Caco-2 (cell line): ENCODE measurements at regions not wholly inside any gene's neighbourhood (a gene's known extent, or its start where the extent isn't known, plus 50 kb on each side); places are given as distances from the start of the nearest gene placed in this dataset.

Source experiments
- BruUV-seq: library from RNA; stranded (reverse); fragments of 400-500 nt; replicated peaks from 2 replicates; lab custom pipeline; 2021; lab: Mats Ljungman, UMichigan
- CTCF ChIA-PET: fragments of 300-600 bp; sonication (Branson Sonifier 250); formaldehyde crosslinking; loops from one replicate; lab custom pipeline; 2022; ENCODE audit warnings: antibody characterized with exemption; lab: Charles Lee
- POLR2A ChIA-PET: fragments of 300-600 bp; sonication (Branson Sonifier 250); formaldehyde crosslinking; loops from one replicate; lab custom pipeline; 2022; ENCODE audit warnings: antibody characterized with exemption; lab: Charles Lee
- DNase-seq, 2 experiments: peaks; one replicate each; pipeline versions ENCODE4 v3.0.0 to v3.0.0-alpha.2; 2020 to 2022
- H3K27me3 ChIP-seq: replicated peaks from 2 replicates; pipeline ENCODE4 v1.6.0; 2011; ENCODE audit warnings: low read length; ENCODE audit not compliant: control insufficient read depth, insufficient read depth
- H3K36me3 ChIP-seq: 2 replicates; pipeline ENCODE4 v1.5.1; 2011; ENCODE audit warnings: low read length; ENCODE audit not compliant: control insufficient read depth, insufficient read depth
- H3K4me1 ChIP-seq: fragments of 250-450 bp; sonication (Bioruptor Pico); 2 replicates; pipeline ENCODE4 v1.5.1; 2020; ENCODE audit warnings: mild to moderate bottlenecking
- H3K4me3 ChIP-seq: 2 replicates; pipeline ENCODE4 v1.5.1; 2011; ENCODE audit warnings: low read depth, mild to moderate bottlenecking, control low read depth, low read length
- H3K9me3 ChIP-seq: fragments of 250-450 bp; sonication (Bioruptor Pico); 2 replicates; pipeline ENCODE4 v1.5.1; 2020; ENCODE audit warnings: mild to moderate bottlenecking, moderate library complexity
- H3K27ac Mint-ChIP-seq: one replicate; pipeline ENCODE4 v1.8.0; 2022; ENCODE audit warnings: mixed read lengths; ENCODE audit not compliant: unreplicated experiment
- H3K27me3 Mint-ChIP-seq: one replicate; pipeline ENCODE4 v1.8.0; 2022; ENCODE audit warnings: mixed read lengths; ENCODE audit not compliant: insufficient read depth, unreplicated experiment
- H3K36me3 Mint-ChIP-seq: one replicate; pipeline ENCODE4 v1.8.0; 2022; ENCODE audit warnings: mild to moderate bottlenecking, mixed read lengths; ENCODE audit not compliant: insufficient read depth, unreplicated experiment
- H3K4me1 Mint-ChIP-seq: one replicate; pipeline ENCODE4 v1.8.0; 2022; ENCODE audit warnings: low read depth, mixed read lengths; ENCODE audit not compliant: unreplicated experiment
- H3K4me3 Mint-ChIP-seq: one replicate; pipeline ENCODE4 v1.8.0; 2022; ENCODE audit warnings: mild to moderate bottlenecking, moderate library complexity, mixed read lengths; ENCODE audit not compliant: unreplicated experiment
- H3K9me3 Mint-ChIP-seq: one replicate; pipeline ENCODE4 v1.8.0; 2022; ENCODE audit warnings: mixed read lengths; ENCODE audit not compliant: unreplicated experiment
- CTCF ChIP-seq, 2 experiments: fragments of 200-600 bp in 1 of 2; IDR thresholded peaks; 1 replicate in 1 of 2; 2 replicates in 1 of 2; pipeline versions ENCODE4 v1.5.1 to v1.8.0; 2011 to 2022; ENCODE audit warnings: antibody characterized with exemption in 1 of 2, control low read depth in 1 of 2, inconsistent platforms in 1 of 2, low read depth in 1 of 2, low read length in 1 of 2, mild to moderate bottlenecking in 1 of 2, moderate library complexity in 1 of 2; ENCODE audit not compliant: insufficient read depth in 1 of 2, severe bottlenecking in 1 of 2, unreplicated experiment in 1 of 2
- intact Hi-C: fragments of 100-400 bp; cut with micrococcal nuclease; formaldehyde crosslinking; loops from one replicate; pipeline ENCODE4 v1.10.0; 2022; ENCODE audit not compliant: unreplicated experiment

- H3K27me3 Mint-ChIP-seq, result peaks cover 20% of the 10 kb centered on the region
- Histone ChIP-seq H3K9me3 (no peaks in the 10 kb centered on the region), H3K27me3 (no peaks in the 10 kb centered on the region), H3K36me3 (no peaks in the 10 kb centered on the region), H3K4me3 (no peak overlapping the region), H3K4me1 (no peaks in the 10 kb centered on the region)
- no TSS peak for BruUV-seq
- H3K36me3 Mint-ChIP-seq, result no peaks in the 10 kb centered on the region
- ChIA-PET CTCF (no interaction called here), POLR2A (no interaction called here)
- no peaks in the 10 kb centered on the region for H3K9me3 Mint-ChIP-seq
- H3K27ac Mint-ChIP-seq, result no peak overlapping the region
- TF ChIP-seq CTCF (IDR thresholded peaks at IDR 0.05; ENCODE audit: insufficient read depth in 1 of 2, low read depth in 1 of 2, low read length in 1 of 2, severe bottlenecking in 1 of 2, unreplicated experiment in 1 of 2), result no peak
- no peak overlapping the region for H3K4me3 Mint-ChIP-seq
- DNase-seq, result no peak
- intact Hi-C loops, result no loop called here
- no peaks in the 10 kb centered on the region for H3K4me1 Mint-ChIP-seq
Measured at GRCh38 chr6:135566311-135567068, 69.0 kb upstream of the AHI1 start.

- no peak for DNase-seq
- POLR2A ChIA-PET, result no interaction called here
Measured at GRCh38 chr6:135567375-135568083, 70.0 kb upstream of the AHI1 start.

GRCh38 chr6:135568379-135568778 is 70.8 kb upstream of the AHI1 start:
- Histone ChIP-seq H3K4me3 (no peak overlapping the region), H3K4me1 (no peaks in the 10 kb centered on the region), H3K27me3 (no peaks in the 10 kb centered on the region), H3K9me3 (no peaks in the 10 kb centered on the region), H3K36me3 (no peaks in the 10 kb centered on the region)
- Mint-ChIP-seq H3K36me3 (no peaks in the 10 kb centered on the region), H3K4me3 (no peak overlapping the region), H3K4me1 (no peaks in the 10 kb centered on the region), H3K27ac (no peak overlapping the region), H3K27me3 (peaks cover 17% of the 10 kb centered on the region), H3K9me3 (no peaks in the 10 kb centered on the region)
- no TSS peak for BruUV-seq
- TF ChIP-seq CTCF (IDR thresholded peaks at IDR 0.05; ENCODE audit: insufficient read depth in 1 of 2, low read depth in 1 of 2, low read length in 1 of 2, severe bottlenecking in 1 of 2, unreplicated experiment in 1 of 2), result no peak
- ChIA-PET POLR2A (no interaction called here), CTCF (no interaction called here)
- DNase-seq, result no peak
- intact Hi-C loops, result no loop called here

More at GRCh38 chr6:135567375-135568083, 70.0 kb upstream of the AHI1 start:
- BruUV-seq, result no TSS peak
- CTCF ChIA-PET, result no interaction called here
- Histone ChIP-seq H3K27me3 (no peaks in the 10 kb centered on the region), H3K9me3 (no peaks in the 10 kb centered on the region), H3K4me1 (no peaks in the 10 kb centered on the region), H3K36me3 (no peaks in the 10 kb centered on the region), H3K4me3 (no peak overlapping the region)
- Mint-ChIP-seq H3K4me3 (no peak overlapping the region), H3K36me3 (no peaks in the 10 kb centered on the region), H3K27me3 (peaks cover 20% of the 10 kb centered on the region), H3K27ac (no peak overlapping the region), H3K4me1 (no peaks in the 10 kb centered on the region), H3K9me3 (no peaks in the 10 kb centered on the region)
- no peak for TF ChIP-seq CTCF (IDR thresholded peaks at IDR 0.05; ENCODE audit: insufficient read depth in 1 of 2, low read depth in 1 of 2, low read length in 1 of 2, severe bottlenecking in 1 of 2, unreplicated experiment in 1 of 2)
- intact Hi-C loops, result no loop called here
